Caco-2 (cell line): ENCODE measurements at regions not wholly inside any gene's neighbourhood (a gene's known extent, or its start where the extent isn't known, plus 50 kb on each side); places are given as distances from the start of the nearest gene placed in this dataset.

Source experiments
- BruUV-seq: library from RNA; stranded (reverse); fragments of 400-500 nt; replicated peaks from 2 replicates; lab custom pipeline; 2021; lab: Mats Ljungman, UMichigan
- CTCF ChIA-PET: fragments of 300-600 bp; sonication (Branson Sonifier 250); formaldehyde crosslinking; loops from one replicate; lab custom pipeline; 2022; ENCODE audit warnings: antibody characterized with exemption; lab: Charles Lee
- POLR2A ChIA-PET: fragments of 300-600 bp; sonication (Branson Sonifier 250); formaldehyde crosslinking; loops from one replicate; lab custom pipeline; 2022; ENCODE audit warnings: antibody characterized with exemption; lab: Charles Lee
- DNase-seq, 2 experiments: peaks; one replicate each; pipeline versions ENCODE4 v3.0.0 to v3.0.0-alpha.2; 2020 to 2022
- H3K27me3 ChIP-seq: replicated peaks from 2 replicates; pipeline ENCODE4 v1.6.0; 2011; ENCODE audit warnings: low read length; ENCODE audit not compliant: control insufficient read depth, insufficient read depth
- H3K36me3 ChIP-seq: 2 replicates; pipeline ENCODE4 v1.5.1; 2011; ENCODE audit warnings: low read length; ENCODE audit not compliant: control insufficient read depth, insufficient read depth
- H3K4me1 ChIP-seq: fragments of 250-450 bp; sonication (Bioruptor Pico); 2 replicates; pipeline ENCODE4 v1.5.1; 2020; ENCODE audit warnings: mild to moderate bottlenecking
- H3K4me3 ChIP-seq: 2 replicates; pipeline ENCODE4 v1.5.1; 2011; ENCODE audit warnings: low read depth, mild to moderate bottlenecking, control low read depth, low read length
- H3K9me3 ChIP-seq: fragments of 250-450 bp; sonication (Bioruptor Pico); 2 replicates; pipeline ENCODE4 v1.5.1; 2020; ENCODE audit warnings: mild to moderate bottlenecking, moderate library complexity
- H3K27ac Mint-ChIP-seq: one replicate; pipeline ENCODE4 v1.8.0; 2022; ENCODE audit warnings: mixed read lengths; ENCODE audit not compliant: unreplicated experiment
- H3K27me3 Mint-ChIP-seq: one replicate; pipeline ENCODE4 v1.8.0; 2022; ENCODE audit warnings: mixed read lengths; ENCODE audit not compliant: insufficient read depth, unreplicated experiment
- H3K36me3 Mint-ChIP-seq: one replicate; pipeline ENCODE4 v1.8.0; 2022; ENCODE audit warnings: mild to moderate bottlenecking, mixed read lengths; ENCODE audit not compliant: insufficient read depth, unreplicated experiment
- H3K4me1 Mint-ChIP-seq: one replicate; pipeline ENCODE4 v1.8.0; 2022; ENCODE audit warnings: low read depth, mixed read lengths; ENCODE audit not compliant: unreplicated experiment
- H3K4me3 Mint-ChIP-seq: one replicate; pipeline ENCODE4 v1.8.0; 2022; ENCODE audit warnings: mild to moderate bottlenecking, moderate library complexity, mixed read lengths; ENCODE audit not compliant: unreplicated experiment
- H3K9me3 Mint-ChIP-seq: one replicate; pipeline ENCODE4 v1.8.0; 2022; ENCODE audit warnings: mixed read lengths; ENCODE audit not compliant: unreplicated experiment
- CTCF ChIP-seq, 2 experiments: fragments of 200-600 bp in 1 of 2; IDR thresholded peaks; 1 replicate in 1 of 2; 2 replicates in 1 of 2; pipeline versions ENCODE4 v1.5.1 to v1.8.0; 2011 to 2022; ENCODE audit warnings: antibody characterized with exemption in 1 of 2, control low read depth in 1 of 2, inconsistent platforms in 1 of 2, low read depth in 1 of 2, low read length in 1 of 2, mild to moderate bottlenecking in 1 of 2, moderate library complexity in 1 of 2; ENCODE audit not compliant: insufficient read depth in 1 of 2, severe bottlenecking in 1 of 2, unreplicated experiment in 1 of 2
- intact Hi-C: fragments of 100-400 bp; cut with micrococcal nuclease; formaldehyde crosslinking; loops from one replicate; pipeline ENCODE4 v1.10.0; 2022; ENCODE audit not compliant: unreplicated experiment

GRCh38 chr9:20178197-20178596 is 389.4 kb upstream of the SLC24A2 start:
- BruUV-seq = no TSS peak
- POLR2A ChIA-PET = no interaction called here
- Histone ChIP-seq H3K27me3 (no peaks in the 10 kb centered on the region), H3K36me3 (no peaks in the 10 kb centered on the region), H3K9me3 (no peaks in the 10 kb centered on the region), H3K4me1 (no peaks in the 10 kb centered on the region), H3K4me3 (no peak overlapping the region)
- TF ChIP-seq CTCF (IDR thresholded peaks at IDR 0.05; ENCODE audit: insufficient read depth in 1 of 2, low read depth in 1 of 2, low read length in 1 of 2, severe bottlenecking in 1 of 2, unreplicated experiment in 1 of 2) = no peak
- no peak for DNase-seq
- no peak overlapping the region for H3K27ac Mint-ChIP-seq
- no peaks in the 10 kb centered on the region for H3K36me3 Mint-ChIP-seq
- CTCF ChIA-PET = no interaction called here
- H3K4me1 Mint-ChIP-seq = no peaks in the 10 kb centered on the region
- no peak overlapping the region for H3K4me3 Mint-ChIP-seq
- peaks cover 10% of the 10 kb centered on the region for H3K9me3 Mint-ChIP-seq
- intact Hi-C loops = no loop called here
- H3K27me3 Mint-ChIP-seq = no peaks in the 10 kb centered on the region

- TF ChIP-seq CTCF (IDR thresholded peaks at IDR 0.05; ENCODE audit: insufficient read depth in 1 of 2, low read depth in 1 of 2, low read length in 1 of 2, severe bottlenecking in 1 of 2, unreplicated experiment in 1 of 2) = no peak
- no TSS peak for BruUV-seq
- no peaks in the 10 kb centered on the region for H3K27me3 Mint-ChIP-seq
- no peak overlapping the region for H3K4me3 ChIP-seq
- intact Hi-C loops = no loop called here
- DNase-seq = no peak
- no peaks in the 10 kb centered on the region for H3K27me3 ChIP-seq
- H3K9me3 ChIP-seq = no peaks in the 10 kb centered on the region
- no peak overlapping the region for H3K27ac Mint-ChIP-seq
- ChIA-PET CTCF (no interaction called here), POLR2A (no interaction called here)
- no peaks in the 10 kb centered on the region for H3K4me1 ChIP-seq
- no peaks in the 10 kb centered on the region for H3K4me1 Mint-ChIP-seq
- H3K36me3 Mint-ChIP-seq = peaks cover 5% of the 10 kb centered on the region
- H3K9me3 Mint-ChIP-seq = peaks cover 52% of the 10 kb centered on the region
- H3K36me3 ChIP-seq = no peaks in the 10 kb centered on the region
- H3K4me3 Mint-ChIP-seq = no peak overlapping the region
These were observed 381.3 kb upstream of the SLC24A2 start for GRCh38 chr9:20170122-20170521.

GRCh38 chr9:20152151-20152725 is 363.4 kb upstream of the SLC24A2 start:
- no TSS peak for BruUV-seq
- peaks cover 3% of the 10 kb centered on the region; the same call in 1 of the 2 replicates for H3K9me3 ChIP-seq
- peaks cover 17% of the 10 kb centered on the region for H3K4me1 ChIP-seq
- no peak overlapping the region for H3K4me3 ChIP-seq
- intact Hi-C loops = no loop called here
- TF ChIP-seq CTCF (IDR thresholded peaks at IDR 0.05; ENCODE audit: insufficient read depth in 1 of 2, low read depth in 1 of 2, low read length in 1 of 2, severe bottlenecking in 1 of 2, unreplicated experiment in 1 of 2) = no peak
- POLR2A ChIA-PET = no interaction called here
- Mint-ChIP-seq H3K27ac (no peak overlapping the region), H3K4me1 (peaks cover 11% of the 10 kb centered on the region), H3K36me3 (no peaks in the 10 kb centered on the region), H3K9me3 (peaks cover 10% of the 10 kb centered on the region), H3K4me3 (no peak overlapping the region), H3K27me3 (no peaks in the 10 kb centered on the region)
- DNase-seq = no peak
- CTCF ChIA-PET = interaction anchor here (1.0 kb wide), 1 partner anchor 84 kb away, joined by 3 read pairs; no protein-coding TSS in a partner anchor
- H3K27me3 ChIP-seq = no peaks in the 10 kb centered on the region
- H3K36me3 ChIP-seq = no peaks in the 10 kb centered on the region
